HG02678 (cell line): ENCODE measurements at regions not wholly inside any gene's neighbourhood (a gene's known extent, or its start where the extent isn't known, plus 50 kb on each side); places are given as distances from the start of the nearest gene placed in this dataset.

Experiments
- ATAC-seq: cut with Tn5 transposase; IDR thresholded peaks from one replicate; pipeline ENCODE4 v1.9.1; 2021; ENCODE audit warnings: mild to moderate bottlenecking, moderate library complexity; ENCODE audit not compliant: unreplicated experiment

GRCh38 chr15:95865330-95865739 lies 465.2 kb upstream of the NR2F2 start:
- ATAC-seq: no peak

- no peak for ATAC-seq
These were observed 463.6 kb upstream of the NR2F2 start for GRCh38 chr15:95866711-95867440.

DNA sequence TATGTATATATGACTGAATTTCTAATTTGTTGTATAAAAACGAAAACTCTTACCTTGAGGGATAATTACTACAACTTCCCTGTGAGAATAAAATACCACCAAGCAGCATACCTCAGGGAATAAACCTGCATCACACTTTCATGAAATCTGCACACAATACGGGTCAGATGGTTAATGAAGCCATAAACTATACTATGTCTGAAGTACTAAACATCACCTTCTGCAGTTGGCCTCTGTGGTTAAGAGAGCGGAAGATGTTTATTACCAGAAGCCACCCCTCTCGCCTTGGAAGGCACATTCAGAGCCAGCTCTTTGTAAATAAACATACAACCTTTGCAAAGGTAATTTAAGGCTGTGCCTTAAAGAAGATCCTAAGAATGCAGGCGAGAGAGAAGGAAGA lies 462.1 kb upstream of the NR2F2 start:
- ATAC-seq: no peak

DNA sequence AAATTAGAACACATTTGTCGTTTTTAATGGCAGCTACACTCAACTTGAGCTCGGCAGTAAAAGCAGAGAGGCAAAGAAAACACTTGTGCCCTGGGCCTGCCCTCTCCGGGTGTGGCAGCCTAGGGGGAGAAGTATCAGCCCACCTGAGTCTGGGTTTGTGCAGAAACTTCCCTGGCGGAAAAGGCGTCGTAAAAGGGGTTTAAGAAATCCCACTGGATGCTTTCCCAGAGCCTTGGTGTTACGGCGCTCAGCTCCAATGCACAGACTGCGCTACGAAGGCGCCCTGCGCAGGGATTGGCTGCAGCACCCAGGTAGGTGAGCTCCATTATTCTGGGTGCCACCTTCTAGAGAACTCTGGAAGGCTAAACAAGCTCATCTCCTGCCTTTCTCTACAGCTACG lies 461.5 kb upstream of the NR2F2 start:
- no peak for ATAC-seq

- ATAC-seq: no peak
These were observed 460.6 kb upstream of the NR2F2 start for GRCh38 chr15:95869920-95870319.

DNA sequence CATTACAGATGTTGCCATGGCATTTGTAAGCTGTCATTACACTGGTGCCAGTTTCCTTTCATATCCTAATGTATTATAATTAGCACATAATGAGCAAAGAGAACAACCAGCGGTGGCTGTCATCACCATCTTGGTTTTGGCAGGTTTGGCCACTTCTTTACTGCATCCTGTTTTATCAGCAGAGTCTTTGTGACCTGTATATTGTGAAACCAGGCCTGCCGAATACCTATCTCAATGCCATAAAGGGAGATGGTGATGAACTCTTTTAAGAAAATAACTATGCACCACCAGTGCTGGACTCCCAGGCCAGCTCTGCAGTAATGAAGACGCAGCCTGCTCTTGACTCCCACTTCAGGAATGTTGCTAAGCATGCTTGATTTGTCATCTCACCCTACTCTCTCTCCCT lies 458.1 kb upstream of the NR2F2 start:
- no peak for ATAC-seq

GRCh38 chr15:95874637-95875036 lies 455.9 kb upstream of the NR2F2 start:
- ATAC-seq: no peak

- ATAC-seq: peak; percentile 37
These were observed 455.3 kb upstream of the NR2F2 start for GRCh38 chr15:95875121-95875643.

DNA sequence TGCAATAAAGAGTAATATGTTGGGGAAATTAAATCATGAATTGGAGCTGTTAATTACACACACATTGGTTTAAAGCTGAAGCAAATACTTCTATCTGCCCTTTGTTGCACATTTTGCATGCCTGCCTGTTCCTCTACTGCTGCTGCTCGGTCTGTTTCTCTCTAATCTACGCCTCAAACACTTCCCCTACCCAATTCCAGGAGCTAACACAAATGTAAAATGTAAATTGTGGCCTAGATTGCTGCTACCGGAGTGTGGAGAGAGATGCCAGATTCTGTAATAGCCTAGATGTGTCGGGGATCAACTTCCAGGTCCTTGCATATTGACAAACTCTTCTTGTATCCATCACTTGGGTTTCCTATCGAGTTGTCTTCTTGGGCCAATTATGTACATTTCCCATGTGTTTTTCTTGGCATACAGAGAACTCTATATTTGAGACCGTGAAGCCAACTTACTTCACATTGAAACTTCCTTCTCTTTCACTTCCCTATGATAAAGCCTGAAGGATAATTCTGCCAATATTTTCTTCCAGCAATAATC lies 450.4 kb upstream of the NR2F2 start:
- ATAC-seq: no peak

GRCh38 chr15:95880630-95881029 lies 449.9 kb upstream of the NR2F2 start:
- ATAC-seq: no peak

DNA sequence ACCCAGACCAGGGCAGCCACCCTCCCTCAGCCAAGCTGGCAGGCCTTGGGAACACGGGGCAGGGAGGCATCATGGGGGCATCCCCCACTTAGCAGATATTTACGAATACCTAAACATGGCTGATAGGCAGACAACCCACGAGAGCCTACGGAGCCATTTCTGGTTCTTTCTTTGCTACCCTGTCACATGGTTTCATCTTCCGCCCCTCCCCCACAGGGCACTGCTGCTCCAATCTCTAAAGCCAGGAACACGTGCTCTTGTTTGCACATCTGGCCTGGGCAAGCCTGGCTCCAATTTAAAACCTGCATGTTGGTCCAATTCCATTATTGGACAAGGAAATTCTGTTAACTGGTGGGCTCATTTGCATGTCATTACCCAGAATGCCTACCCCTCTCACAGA lies 447.4 kb upstream of the NR2F2 start:
- ATAC-seq: no peak

- no peak for ATAC-seq
These were observed 446.2 kb upstream of the NR2F2 start for GRCh38 chr15:95884276-95884675.

- no peak for ATAC-seq
These were observed 442.7 kb upstream of the NR2F2 start for GRCh38 chr15:95887666-95888390.

GRCh38 chr15:95888762-95889161 lies 441.7 kb upstream of the NR2F2 start:
- no peak for ATAC-seq

GRCh38 chr15:95894407-95894956 lies 436.0 kb upstream of the NR2F2 start:
- no peak for ATAC-seq

- ATAC-seq: no peak
These were observed 435.0 kb upstream of the NR2F2 start for GRCh38 chr15:95895508-95895907.

DNA sequence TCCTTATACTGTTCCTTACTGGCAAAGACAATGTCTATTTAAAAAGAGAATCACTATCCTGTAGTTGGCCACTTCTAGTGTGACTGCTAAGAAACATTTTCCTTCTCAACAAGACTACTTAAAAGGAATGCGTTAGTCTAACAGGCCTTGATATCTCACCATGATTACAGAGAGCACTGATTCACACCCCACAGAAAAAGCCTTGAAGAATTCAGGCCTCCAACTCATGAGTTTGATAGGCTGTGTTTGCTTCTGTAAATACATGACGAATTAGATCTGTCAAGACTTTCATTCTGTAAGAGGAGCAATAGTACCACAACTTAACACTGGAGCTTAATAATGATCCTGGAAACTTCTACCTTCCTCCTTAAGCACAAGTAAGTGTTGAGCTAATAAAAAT lies 432.8 kb upstream of the NR2F2 start:
- no peak for ATAC-seq

- no peak for ATAC-seq
These were observed 431.7 kb upstream of the NR2F2 start for GRCh38 chr15:95898761-95899160.

- no peak for ATAC-seq
These were observed 429.2 kb upstream of the NR2F2 start for GRCh38 chr15:95901271-95901670.

DNA sequence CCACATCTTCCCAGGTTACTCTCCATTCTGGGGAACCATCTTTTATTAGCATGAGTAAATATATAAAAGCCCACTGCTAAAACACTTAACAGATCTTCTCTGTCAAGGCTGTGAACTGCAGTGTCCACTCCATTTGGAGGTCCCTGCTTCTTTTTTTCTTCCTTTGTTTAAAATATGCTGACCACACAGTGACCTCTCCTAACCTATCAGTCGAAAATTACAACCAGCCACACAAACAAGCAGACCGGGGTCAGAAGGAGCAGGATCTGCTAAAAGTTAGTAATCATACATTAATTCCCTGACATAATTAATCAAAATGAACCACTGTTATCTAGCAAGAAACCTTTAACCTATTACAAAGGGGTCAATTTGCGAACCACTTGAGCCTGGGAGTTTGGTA lies 427.9 kb upstream of the NR2F2 start:
- no peak for ATAC-seq

DNA sequence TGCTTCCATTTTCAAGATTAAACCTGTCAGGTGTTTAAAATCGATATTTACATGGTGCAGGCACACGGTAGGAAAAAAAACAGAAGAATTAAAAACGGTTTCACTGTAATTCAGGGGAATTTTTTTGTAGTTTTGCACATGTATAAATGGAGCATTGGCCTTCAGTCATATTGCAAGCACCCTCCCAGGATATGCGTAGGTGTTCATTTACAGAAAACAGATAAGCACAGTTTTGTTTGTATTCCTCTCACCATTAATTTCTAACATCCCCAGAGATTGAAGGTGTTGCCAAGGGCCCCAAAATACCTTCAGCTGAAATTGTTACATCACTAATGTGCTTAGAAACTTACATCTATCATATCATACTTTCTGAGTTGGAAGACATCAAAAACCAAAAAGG lies 427.1 kb upstream of the NR2F2 start:
- no peak for ATAC-seq
